PC-9 (cell line): ENCODE measurements at regions not wholly inside any gene's neighbourhood (a gene's known extent, or its start where the extent isn't known, plus 50 kb on each side); places are given as distances from the start of the nearest gene placed in this dataset.

ENCODE experiments used
- EZH2 ChIP-seq: fragments of 200-600 bp; sonication (generic); IDR thresholded peaks from 2 replicates; pipeline ENCODE4 v1.8.0; 2017; ENCODE audit warnings: antibody characterized with exemption, low read depth
- TF ChIP-seq, protein P1 (sequence below): fragments of 200-600 bp; sonication (generic); conservative IDR thresholded peaks from 2 replicates; pipeline ENCODE4 v1.6.1; 2017; ENCODE audit warnings: mixed run types, antibody characterized with exemption, mild to moderate bottlenecking, moderate library complexity

DNA sequence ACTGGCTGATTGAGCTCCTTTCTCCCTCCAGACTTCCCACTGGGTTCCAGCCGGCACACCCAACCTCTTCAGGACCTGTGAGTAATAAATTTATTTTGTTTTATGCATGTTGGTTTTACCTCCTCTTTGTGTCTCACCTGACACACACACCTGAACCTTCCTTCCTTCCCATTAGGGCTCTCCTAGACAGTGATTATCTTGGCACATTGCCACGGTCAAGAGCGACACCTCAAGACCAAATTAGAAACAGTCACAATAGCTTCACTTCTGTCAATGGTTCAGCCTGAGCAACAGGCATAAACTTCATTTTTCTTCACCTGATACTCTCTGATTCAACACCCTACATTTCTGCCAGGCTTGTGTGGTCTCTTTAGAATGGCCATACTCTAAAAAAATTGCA is 296.3 kb upstream of the SMARCA2 start:
- TF ChIP-seq, protein P1, sequence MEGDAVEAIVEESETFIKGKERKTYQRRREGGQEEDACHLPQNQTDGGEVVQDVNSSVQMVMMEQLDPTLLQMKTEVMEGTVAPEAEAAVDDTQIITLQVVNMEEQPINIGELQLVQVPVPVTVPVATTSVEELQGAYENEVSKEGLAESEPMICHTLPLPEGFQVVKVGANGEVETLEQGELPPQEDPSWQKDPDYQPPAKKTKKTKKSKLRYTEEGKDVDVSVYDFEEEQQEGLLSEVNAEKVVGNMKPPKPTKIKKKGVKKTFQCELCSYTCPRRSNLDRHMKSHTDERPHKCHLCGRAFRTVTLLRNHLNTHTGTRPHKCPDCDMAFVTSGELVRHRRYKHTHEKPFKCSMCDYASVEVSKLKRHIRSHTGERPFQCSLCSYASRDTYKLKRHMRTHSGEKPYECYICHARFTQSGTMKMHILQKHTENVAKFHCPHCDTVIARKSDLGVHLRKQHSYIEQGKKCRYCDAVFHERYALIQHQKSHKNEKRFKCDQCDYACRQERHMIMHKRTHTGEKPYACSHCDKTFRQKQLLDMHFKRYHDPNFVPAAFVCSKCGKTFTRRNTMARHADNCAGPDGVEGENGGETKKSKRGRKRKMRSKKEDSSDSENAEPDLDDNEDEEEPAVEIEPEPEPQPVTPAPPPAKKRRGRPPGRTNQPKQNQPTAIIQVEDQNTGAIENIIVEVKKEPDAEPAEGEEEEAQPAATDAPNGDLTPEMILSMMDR, result no peak
- no peak for TF ChIP-seq EZH2
